NCI-H1436 treated with DMSO at 0.1 percent for 48 hours (cell line): ENCODE measurements at regions not wholly inside any gene's neighbourhood (a gene's known extent, or its start where the extent isn't known, plus 50 kb on each side); places are given as distances from the start of the nearest gene placed in this dataset.

Source experiments
- DNase-seq: peaks from one replicate; lab custom pipeline; 2025; lab: John Stamatoyannopoulos, UW

GRCh38 chr9:36728651-36729520 is 156.2 kb downstream of the MELK start:
- DNase-seq, result peak; percentile 12

- DNase-seq, result no peak
Observed at GRCh38 chr9:36729906-36730305, 157.2 kb downstream of the MELK start.

- DNase-seq, result no peak
Observed at GRCh38 chr9:36730414-36730813, 157.7 kb downstream of the MELK start.

- DNase-seq, result no peak
Observed at GRCh38 chr9:36731068-36731956, 158.6 kb downstream of the MELK start.

GRCh38 chr9:36734737-36735136 is 162.0 kb downstream of the MELK start:
- no peak for DNase-seq

GRCh38 chr9:36736648-36737047 is 164.0 kb downstream of the MELK start:
- no peak for DNase-seq

GRCh38 chr9:36738318-36738976 is 165.8 kb downstream of the MELK start:
- DNase-seq, result no peak

- no peak for DNase-seq
Observed at GRCh38 chr9:36739373-36740116, 166.8 kb downstream of the MELK start.

- DNase-seq, result peak; percentile 58
Observed at GRCh38 chr9:36742264-36742663, 169.6 kb downstream of the MELK start.

GRCh38 chr9:36744678-36745077 is 172.0 kb downstream of the MELK start:
- DNase-seq, result no peak

GRCh38 chr9:36745977-36746376 is 173.3 kb downstream of the MELK start:
- DNase-seq, result no peak

- DNase-seq, result no peak
Observed at GRCh38 chr9:36746415-36746814, 173.7 kb downstream of the MELK start.

GRCh38 chr9:36748322-36748899 is 175.7 kb downstream of the MELK start:
- DNase-seq, result no peak

- no peak for DNase-seq
Observed at GRCh38 chr9:36749461-36749860, 176.8 kb downstream of the MELK start.

- DNase-seq, result no peak
Observed at GRCh38 chr9:36750630-36751029, 177.9 kb downstream of the MELK start.

GRCh38 chr9:36755019-36755418 is 182.3 kb downstream of the MELK start:
- DNase-seq, result no peak

- DNase-seq, result no peak
Observed at GRCh38 chr9:36759141-36759540, 186.4 kb downstream of the MELK start.

GRCh38 chr9:36759976-36760375 is 187.3 kb downstream of the MELK start:
- no peak for DNase-seq

GRCh38 chr9:36760667-36761420 is 188.1 kb downstream of the MELK start:
- no peak for DNase-seq

GRCh38 chr9:36762958-36763357 is 190.3 kb downstream of the MELK start:
- no peak for DNase-seq

- no peak for DNase-seq
Observed at GRCh38 chr9:36763778-36764177, 191.1 kb downstream of the MELK start.
